22Rv1 (cell line): ENCODE measurements at regions not wholly inside any gene's neighbourhood (a gene's known extent, or its start where the extent isn't known, plus 50 kb on each side); places are given as distances from the start of the nearest gene placed in this dataset.

Experiments used
- H3K27ac ChIP-seq: fragments of 450-650 bp; 2 replicates; pipeline ENCODE4 v1.5.1; 2017
- ZFX ChIP-seq: fragments of 450-650 bp; IDR thresholded peaks from 2 replicates; pipeline ENCODE4 v1.6.1; 2017; ENCODE audit warnings: antibody characterized with exemption, borderline replicate concordance
- TF ChIP-seq, protein P1 (sequence below): fragments of 450-650 bp; IDR thresholded peaks from 2 replicates; pipeline ENCODE4 v1.5.1; 2017; ENCODE audit warnings: mild to moderate bottlenecking

- H3K27ac ChIP-seq, result no peak overlapping the region
- TF ChIP-seq, protein P1, sequence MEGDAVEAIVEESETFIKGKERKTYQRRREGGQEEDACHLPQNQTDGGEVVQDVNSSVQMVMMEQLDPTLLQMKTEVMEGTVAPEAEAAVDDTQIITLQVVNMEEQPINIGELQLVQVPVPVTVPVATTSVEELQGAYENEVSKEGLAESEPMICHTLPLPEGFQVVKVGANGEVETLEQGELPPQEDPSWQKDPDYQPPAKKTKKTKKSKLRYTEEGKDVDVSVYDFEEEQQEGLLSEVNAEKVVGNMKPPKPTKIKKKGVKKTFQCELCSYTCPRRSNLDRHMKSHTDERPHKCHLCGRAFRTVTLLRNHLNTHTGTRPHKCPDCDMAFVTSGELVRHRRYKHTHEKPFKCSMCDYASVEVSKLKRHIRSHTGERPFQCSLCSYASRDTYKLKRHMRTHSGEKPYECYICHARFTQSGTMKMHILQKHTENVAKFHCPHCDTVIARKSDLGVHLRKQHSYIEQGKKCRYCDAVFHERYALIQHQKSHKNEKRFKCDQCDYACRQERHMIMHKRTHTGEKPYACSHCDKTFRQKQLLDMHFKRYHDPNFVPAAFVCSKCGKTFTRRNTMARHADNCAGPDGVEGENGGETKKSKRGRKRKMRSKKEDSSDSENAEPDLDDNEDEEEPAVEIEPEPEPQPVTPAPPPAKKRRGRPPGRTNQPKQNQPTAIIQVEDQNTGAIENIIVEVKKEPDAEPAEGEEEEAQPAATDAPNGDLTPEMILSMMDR, result no peak
- no peak for TF ChIP-seq ZFX
Observed at GRCh38 chr19:30651691-30652090, 279.5 kb downstream of the ZNF536 start.

DNA sequence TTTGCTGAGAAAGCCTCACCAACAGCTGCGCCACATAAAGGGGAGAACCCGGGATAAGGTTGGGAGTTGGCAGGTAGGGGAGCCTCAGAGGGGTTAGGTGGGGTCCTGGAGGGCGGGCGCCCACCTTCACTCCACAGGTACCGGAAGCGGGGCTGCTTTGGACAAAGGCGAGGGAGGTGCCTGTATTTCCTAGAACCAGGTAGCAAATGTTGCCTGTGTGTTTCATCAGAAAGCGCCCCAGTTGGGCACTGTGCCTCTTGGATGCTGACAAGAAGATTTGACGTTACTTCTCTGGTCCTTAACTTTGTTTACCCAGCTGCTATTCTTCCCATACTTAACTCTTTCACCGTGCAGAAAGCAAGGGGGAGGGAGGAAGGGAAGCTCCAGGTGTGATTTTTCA is 278.9 kb downstream of the ZNF536 start:
- no peak overlapping the region for H3K27ac ChIP-seq
- no peak for TF ChIP-seq ZFX
- TF ChIP-seq, protein P1, result no peak

- TF ChIP-seq ZFX, result no peak
- TF ChIP-seq, protein P1, result peak; percentile 90
- H3K27ac ChIP-seq, result no peak overlapping the region
Observed at GRCh38 chr19:30649934-30650614, 277.9 kb downstream of the ZNF536 start.

DNA sequence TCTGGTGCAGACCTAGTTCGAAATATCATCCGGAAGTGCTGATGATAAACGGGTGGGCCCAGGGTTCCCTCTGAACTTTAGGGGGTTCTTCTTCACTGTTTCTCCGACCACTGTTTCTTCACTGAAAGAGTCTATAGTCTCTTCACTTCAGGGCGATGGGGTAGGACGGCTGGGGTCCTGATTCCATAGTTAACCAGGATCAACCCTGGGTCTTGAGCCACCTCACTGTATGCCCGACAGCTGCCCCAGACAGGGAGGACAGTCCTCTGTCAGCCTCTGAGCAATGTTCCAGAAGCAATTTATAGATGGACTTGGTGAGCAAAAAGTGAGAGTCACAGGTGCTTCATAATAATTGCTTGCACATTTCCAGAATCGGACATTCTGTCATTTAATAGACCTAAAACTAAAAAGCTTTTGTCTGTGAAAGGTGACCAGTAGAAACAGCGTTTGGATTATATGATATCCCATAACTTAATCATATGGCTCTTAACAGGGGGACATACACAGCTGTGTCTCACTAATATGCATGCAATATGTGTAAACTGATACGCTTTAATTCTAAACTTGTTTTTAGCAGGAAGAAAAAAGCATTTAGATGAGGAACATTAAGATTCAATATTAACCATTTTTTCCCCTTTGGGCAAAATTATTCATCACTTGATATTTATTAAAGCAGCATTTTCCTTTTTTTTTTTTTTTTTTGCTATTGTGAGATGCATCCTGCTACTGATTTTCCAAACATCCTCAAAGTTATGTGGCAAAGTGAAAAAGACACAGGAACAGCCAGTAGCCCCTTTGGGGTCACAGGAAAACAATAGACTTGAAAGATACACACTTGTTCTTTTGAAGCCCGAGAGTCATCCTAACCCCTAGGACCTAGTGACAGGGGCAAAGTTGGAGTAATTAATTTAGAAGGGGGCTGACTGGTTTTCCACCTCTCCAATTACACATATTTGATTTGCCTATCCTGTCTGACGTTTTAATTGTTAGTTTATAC is 277.0 kb downstream of the ZNF536 start:
- no peak overlapping the region for H3K27ac ChIP-seq
- TF ChIP-seq ZFX, result no peak
- TF ChIP-seq, protein P1, result no peak

GRCh38 chr19:30647891-30648720 is 275.9 kb downstream of the ZNF536 start:
- TF ChIP-seq, protein P1, result no peak
- no peak for TF ChIP-seq ZFX
- H3K27ac ChIP-seq, result no peak overlapping the region

- H3K27ac ChIP-seq, result no peak overlapping the region
- TF ChIP-seq, protein P1, result no peak
- no peak for TF ChIP-seq ZFX
Observed at GRCh38 chr19:30646806-30647205, 274.6 kb downstream of the ZNF536 start.
